Activated CD4-positive, alpha-beta T cell treated with anti-CD3 and anti-CD28 coated beads, Interleukin-10, Interleukin-2, amounts not matched to agents 100 ng/mL and 50 ng/mL, durations not matched to agents 16 hours and 8 hours (primary cell): ENCODE measurements at regions not wholly inside any gene's neighbourhood (a gene's known extent, or its start where the extent isn't known, plus 50 kb on each side); places are given as distances from the start of the nearest gene placed in this dataset.
"Not testable (repeated sequence)": the region's sequence is repeated elsewhere in the genome, so short reads cannot be mapped to it uniquely, and the experiment has no call there.

Source experiments
- DNase-seq: peaks from one replicate; pipeline ENCODE4 v3.0.0-alpha.2; 2020

DNA sequence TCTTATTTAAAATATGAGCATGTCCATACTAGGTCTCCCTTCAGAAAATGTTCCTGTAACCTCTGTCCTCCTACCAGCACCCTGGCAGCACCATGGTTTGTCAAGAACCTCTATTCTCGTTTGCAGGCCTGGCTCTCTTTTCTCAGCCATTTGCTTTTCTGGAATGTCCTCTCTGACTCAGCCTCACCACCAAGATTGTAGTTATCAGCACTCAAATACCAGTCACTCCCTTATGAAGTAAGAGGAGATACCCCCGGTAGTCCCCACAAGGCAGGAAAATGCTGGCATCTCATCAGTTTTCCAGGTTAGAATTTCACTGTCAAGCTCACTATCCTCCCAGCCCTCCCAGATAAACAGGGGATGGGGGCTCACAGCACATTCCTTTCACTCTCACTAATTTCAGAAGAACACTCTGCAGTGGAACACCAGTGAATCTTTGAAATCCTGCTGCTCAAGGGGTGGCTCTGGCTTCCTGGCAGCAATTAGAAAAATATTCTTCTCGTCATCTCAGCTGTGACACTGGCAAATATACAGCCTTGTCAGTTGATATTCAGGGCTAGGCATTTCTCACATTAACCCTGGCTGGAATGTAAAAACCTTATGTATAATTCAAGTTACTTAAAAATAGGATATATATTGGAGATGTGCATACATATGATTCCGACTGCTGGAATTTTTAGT lies 129.2 kb downstream of the TBX18 start:
- no peak for DNase-seq

DNA sequence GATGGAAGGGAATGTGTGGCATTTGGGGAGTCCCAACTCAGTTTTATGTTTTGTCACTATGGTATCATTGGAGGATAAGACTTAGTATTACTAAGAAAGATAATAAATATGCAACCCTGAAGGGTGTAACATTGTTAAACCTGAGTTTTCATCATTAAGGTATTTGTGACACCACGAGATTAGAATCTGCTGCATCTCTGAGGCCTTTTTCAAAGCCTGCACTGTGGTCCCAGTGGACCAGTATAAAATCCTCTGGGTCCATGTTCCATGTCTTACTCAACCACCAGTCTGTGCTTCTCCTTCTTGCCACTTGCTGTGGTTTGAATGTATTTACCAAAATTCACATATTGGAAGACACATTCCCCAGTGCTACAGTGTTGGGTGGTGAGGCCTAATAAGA lies 130.6 kb downstream of the TBX18 start:
- no peak for DNase-seq

DNA sequence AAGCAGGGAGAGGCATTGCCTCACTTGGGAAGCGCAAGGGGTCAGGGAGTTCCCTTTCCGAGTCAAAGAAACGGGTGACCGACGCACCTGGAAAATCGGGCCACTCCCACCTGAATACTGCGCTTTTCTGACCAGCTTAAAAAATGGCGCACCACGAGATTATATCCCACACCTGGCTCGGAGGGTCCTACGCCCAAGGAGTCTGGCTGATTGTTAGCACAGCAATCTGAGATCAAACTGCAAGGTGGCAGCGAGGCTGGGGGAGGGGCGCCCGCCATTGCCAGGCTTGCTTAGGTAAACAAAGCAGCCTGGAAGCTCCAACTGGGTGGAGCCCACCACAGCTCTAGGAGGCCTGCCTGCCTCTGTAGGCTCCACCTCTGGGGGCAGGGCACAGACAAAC lies 137.9 kb downstream of the TBX18 start:
- not testable (repeated sequence) for DNase-seq

GRCh38 chr6:84625506-84625905 lies 138.9 kb downstream of the TBX18 start:
- DNase-seq, result no peak

GRCh38 chr6:84623956-84624680 lies 140.3 kb downstream of the TBX18 start:
- no peak for DNase-seq

GRCh38 chr6:84618836-84619235 lies 145.6 kb downstream of the TBX18 start:
- no peak for DNase-seq

DNA sequence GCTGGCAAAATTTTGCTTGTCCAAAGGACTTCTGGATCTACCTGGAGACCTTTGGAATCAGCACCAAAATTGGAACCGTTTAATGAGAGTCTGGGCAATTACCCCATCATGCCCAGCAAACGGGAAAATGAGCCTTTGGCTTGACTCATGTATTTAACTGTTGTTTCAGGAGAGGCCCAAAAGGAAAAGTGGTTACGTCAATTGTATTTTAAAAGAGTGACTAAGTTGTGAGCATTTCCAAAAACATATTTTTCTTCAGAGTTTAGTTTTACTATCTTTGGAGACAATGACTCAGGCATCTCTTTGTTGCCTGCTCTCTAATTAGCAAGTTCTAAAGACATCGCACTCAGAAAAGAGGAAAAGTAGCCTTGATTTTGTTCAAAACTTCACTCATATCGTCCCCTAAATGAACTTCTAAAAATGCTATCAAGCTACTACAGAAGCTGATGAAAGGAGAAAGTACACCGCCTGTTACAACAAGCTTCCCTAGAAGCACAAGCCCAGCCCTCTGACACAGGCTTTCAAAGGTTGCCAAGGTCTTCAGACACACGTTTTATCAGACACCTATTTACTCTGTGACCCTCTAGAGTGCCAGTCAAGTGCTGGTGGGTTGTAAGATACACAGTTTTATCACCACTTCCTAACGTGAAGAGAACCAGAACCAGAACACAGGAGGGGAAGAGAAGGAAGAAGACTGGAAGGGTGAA lies 146.2 kb downstream of the TBX18 start:
- no peak for DNase-seq

DNA sequence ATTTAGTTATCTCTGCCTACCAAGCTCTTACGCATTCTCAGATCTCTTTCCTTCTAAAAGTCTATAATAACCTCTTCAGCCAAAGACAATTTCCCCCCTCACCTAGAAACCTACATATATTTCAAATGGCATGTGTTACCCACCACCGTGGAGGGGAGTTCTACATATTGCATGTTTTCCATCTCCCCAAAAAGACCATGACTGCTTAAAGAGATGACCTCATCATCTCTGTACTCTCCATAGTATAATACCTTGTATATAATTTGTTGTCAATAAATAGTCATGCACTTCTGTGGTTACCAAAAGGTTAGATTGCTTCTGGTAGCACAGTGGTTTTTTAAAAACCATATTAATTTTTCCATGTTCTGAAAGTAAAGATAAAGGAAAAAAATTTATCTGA lies 148.4 kb downstream of the TBX18 start:
- DNase-seq, result no peak

GRCh38 chr6:84615113-84615850 lies 149.1 kb downstream of the TBX18 start:
- no peak for DNase-seq

GRCh38 chr6:84606860-84607259 lies 157.5 kb downstream of the TBX18 start:
- no peak for DNase-seq

- DNase-seq, result no peak
Observed at GRCh38 chr6:84605298-84605697, 159.1 kb downstream of the TBX18 start.

DNA sequence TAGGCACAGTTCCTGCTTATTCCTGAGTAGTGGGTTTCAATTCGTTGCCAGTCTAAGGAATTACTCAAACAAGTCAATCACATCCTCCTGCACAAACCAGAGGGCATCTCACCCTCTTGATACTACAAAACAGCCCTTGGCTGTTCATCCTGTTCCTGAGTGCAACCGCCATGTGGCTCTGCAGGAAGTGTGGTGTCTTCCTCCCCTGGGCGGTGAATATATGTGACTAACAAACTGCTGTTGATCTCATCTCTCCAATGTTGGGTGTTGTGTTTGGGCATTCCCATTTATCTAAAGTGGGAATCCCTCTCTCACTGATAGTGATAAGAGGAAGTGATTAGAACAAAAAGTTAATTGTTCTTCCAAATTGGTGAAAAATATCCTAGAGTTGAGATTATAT lies 163.0 kb downstream of the TBX18 start:
- no peak for DNase-seq

GRCh38 chr6:84599991-84600390 lies 164.4 kb downstream of the TBX18 start:
- DNase-seq, result no peak

DNA sequence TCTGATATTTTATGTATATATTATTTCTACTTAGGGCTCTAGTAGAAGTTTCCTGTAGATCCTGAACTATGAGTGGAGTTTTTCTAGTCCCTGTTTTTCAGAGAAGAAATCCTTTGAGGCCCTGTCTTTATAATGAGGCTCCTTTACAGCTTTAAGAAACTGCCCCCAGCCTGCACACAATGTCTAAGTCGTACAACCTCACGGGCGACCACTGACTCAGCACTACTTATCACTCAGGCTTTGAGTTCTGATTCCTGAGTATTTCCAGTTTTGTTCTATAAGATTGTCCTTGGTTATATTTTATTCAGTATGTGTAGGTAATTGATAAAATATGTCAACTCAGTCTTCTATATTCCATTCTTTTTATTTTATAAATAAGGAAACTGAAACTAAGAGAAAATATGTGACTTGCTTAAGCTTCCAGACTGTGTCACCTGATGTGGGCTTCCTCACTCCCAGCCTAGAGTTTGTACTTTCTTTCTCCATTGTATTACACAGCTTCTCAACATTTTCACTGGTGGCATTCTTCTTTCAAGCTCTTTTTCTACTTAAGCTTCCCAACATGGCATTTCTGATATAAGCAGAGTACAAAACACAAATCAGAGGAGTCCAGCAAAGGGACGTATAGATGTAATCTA lies 167.0 kb downstream of the TBX18 start:
- no peak for DNase-seq

DNA sequence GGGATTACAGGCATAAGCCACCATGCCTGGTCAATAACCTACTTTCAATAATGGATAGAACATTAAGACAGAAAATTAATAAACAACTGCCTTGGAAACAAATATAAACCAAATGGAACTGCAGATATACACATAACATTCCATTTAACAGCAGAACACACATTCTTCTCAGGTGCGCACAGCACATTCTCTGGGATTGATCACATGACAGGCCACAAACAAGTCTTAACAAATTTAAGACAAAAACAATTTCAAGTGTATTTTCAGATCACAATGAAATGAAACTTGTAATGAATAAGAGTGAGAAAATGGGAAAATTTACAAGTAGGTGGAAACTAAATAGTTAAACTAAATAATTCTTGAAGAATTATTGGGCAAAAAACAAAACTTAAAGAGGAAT lies 167.9 kb downstream of the TBX18 start:
- no peak for DNase-seq

DNA sequence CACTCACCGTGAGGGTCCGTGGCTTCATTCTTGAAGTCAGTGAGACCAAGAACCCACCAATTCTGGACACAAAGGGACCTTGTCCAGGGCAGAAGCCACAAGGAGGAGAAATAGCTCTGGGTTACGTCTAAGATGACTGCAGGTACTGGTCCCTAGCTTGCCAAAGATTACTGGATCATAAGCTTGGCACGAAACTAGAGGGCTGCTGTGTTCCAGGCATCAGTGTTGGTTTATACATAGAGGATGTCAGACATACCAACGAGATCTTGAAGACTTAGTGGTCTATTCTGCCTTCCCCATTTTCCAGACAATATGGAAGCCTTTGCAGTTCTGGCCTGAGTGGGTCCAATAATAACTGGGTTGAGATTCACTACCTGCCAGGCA lies 175.7 kb downstream of the TBX18 start:
- no peak for DNase-seq

- not testable (repeated sequence) for DNase-seq
Observed at GRCh38 chr6:84587994-84588696, 176.3 kb downstream of the TBX18 start.

DNA sequence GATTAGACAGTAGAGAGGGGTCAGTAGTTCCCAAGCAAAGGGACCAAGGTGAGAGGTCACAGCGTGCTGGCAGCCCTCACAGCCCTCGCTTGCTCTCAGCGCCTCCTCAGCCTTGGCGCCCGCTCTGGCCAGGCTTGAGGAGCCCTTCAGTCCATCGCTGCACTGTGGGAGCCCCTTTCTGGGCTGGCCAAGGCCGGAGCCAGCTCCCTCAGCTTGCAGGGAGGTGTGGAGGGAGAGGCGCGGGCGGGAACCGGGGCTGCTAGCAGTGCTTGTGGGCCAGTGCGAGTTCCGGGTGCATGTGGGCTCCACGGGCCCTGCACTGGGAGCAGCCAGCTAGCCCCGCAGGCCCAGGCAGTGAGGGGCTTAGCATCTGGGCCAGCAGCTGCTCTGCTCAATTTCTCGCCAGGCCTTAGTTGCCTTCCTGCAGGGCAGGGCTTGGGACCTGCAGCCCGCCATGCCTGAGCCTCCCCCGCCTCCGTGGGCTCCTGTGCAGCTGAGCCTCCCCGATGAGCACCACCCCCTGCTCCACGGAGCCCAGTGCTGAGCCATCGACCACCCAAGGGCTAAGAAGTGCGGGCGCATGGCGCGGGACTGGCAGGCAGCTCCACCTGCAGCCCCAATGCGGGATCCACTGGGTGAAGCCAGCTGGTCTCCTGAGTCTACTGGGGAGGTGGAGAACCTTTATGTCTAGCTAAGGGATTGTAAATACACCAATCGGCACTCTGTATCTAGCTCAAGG lies 177.0 kb downstream of the TBX18 start:
- DNase-seq, result not testable (repeated sequence)

DNA sequence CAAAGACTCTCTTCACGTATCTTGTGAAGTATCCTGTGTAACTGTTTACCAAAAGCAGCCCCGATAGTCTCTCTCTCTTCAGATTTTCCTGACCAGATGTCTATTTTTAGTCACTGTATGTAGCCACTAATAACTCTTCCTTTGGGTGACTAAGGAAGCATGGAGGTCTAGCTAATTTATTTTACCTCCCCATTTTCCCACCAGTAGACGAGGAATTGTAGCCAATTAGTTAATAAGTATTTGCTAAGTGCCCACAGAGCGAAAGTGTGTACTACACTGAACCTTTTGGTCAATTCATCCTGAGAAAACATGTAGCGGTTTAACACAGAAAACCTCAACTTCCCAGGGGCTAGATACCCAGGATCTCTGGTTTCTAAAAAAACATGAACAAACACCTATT lies 180.6 kb downstream of the TBX18 start:
- DNase-seq, result no peak

DNA sequence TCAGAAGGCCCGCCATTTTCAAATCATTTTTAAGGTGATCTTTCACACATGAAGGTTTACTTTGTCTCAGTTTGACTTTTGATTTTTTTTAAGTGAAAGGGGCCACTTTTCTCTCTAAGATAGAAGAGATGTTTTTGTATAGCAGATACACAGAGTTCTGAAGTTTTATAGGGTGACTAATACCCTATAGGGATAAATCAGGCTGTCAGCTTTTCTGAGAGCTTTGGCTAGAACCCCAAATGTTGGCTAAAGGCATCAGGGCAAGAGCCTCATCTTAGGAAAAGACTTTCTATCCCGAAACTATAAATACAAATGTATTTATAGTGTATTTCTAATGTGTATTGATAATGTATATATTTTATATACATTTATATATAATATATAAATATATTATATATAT lies 181.4 kb downstream of the TBX18 start:
- no peak for DNase-seq

- peak; percentile 28 for DNase-seq
Observed at GRCh38 chr6:84581494-84582259, 182.7 kb downstream of the TBX18 start.
